ENCODE measurements at regions not wholly inside any gene's neighbourhood (a gene's known extent, or its start where the extent isn't known, plus 50 kb on each side); places are given as distances from the start of the nearest gene placed in this dataset.
"Not testable (repeated sequence)": the region's sequence is repeated elsewhere in the genome, so short reads cannot be mapped to it uniquely, and the experiment has no call there.

DNA sequence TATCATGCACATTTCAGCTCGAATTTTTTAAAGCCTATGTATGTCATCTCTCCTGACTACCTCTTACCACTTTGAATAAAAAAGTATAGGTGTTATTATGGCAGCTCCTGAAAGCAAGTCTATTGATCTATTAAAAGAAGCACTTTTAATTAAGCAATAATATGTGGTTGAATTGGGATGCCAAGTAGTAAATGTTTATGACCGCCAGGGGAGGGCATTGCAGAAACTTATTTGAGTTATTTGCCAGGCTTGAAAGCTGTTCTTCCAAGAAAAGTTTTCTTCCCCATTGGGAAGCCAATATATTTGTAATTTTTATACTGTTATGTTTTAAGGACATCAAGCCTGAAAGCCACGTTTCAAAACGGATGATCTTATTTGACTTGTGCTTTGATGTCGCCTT, 88.1 kb upstream of the SOX21 start:
- no peaks in the 10 kb centered on the region for H3K36me3 ChIP-seq (ENCODE audit: control insufficient read depth, insufficient read depth, low read length)
- H3K9me3 ChIP-seq (ENCODE audit: control insufficient read depth, low read length) = no peaks in the 10 kb centered on the region
- no peak overlapping the region for H3K4me3 ChIP-seq (ENCODE audit: low read length)
- H3K4me1 ChIP-seq (ENCODE audit: control insufficient read depth, insufficient read depth, low read length) = no peaks in the 10 kb centered on the region
- H3K27me3 ChIP-seq (ENCODE audit: control insufficient read depth, insufficient read depth, low read length) = no peaks in the 10 kb centered on the region
- H3K9ac ChIP-seq (ENCODE audit: low read length) = no peak overlapping the region

- no peaks in the 10 kb centered on the region for H3K9me3 ChIP-seq (ENCODE audit: control insufficient read depth, low read length)
- no peaks in the 10 kb centered on the region for H3K27me3 ChIP-seq (ENCODE audit: control insufficient read depth, insufficient read depth, low read length)
- H3K4me1 ChIP-seq (ENCODE audit: control insufficient read depth, insufficient read depth, low read length) = no peaks in the 10 kb centered on the region
- H3K4me3 ChIP-seq (ENCODE audit: low read length) = no peak overlapping the region
- no peaks in the 10 kb centered on the region for H3K36me3 ChIP-seq (ENCODE audit: control insufficient read depth, insufficient read depth, low read length)
- no peak overlapping the region for H3K9ac ChIP-seq (ENCODE audit: low read length)
Measured at GRCh38 chr13:94799299-94799698, 87.0 kb upstream of the SOX21 start.

- H3K9me3 ChIP-seq (ENCODE audit: control insufficient read depth, low read length) = no peaks in the 10 kb centered on the region
- no peaks in the 10 kb centered on the region for H3K36me3 ChIP-seq (ENCODE audit: control insufficient read depth, insufficient read depth, low read length)
- no peak overlapping the region for H3K4me3 ChIP-seq (ENCODE audit: low read length)
- no peaks in the 10 kb centered on the region for H3K4me1 ChIP-seq (ENCODE audit: control insufficient read depth, insufficient read depth, low read length)
- no peaks in the 10 kb centered on the region for H3K27me3 ChIP-seq (ENCODE audit: control insufficient read depth, insufficient read depth, low read length)
- no peak overlapping the region for H3K9ac ChIP-seq (ENCODE audit: low read length)
Measured at GRCh38 chr13:94798738-94799137, 86.4 kb upstream of the SOX21 start.

DNA sequence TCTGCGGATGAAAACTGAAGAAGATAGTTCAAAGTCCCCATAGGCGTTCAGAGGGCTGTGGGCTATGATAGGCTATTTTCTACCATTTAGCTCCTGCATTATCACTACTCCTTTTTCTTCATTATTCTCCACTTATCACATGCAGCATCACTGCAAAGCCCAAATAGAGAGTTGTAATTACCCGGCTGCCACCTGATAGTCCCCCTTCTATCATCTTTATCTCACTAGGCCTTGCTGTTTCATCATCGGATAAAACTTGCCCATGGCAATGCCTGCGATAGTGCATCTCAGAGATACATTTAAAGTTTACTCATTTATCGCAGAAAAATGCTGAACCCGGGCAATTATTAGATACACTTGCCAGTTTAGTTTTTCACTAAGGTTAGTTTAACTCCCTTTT, 82.9 kb upstream of the SOX21 start:
- no peaks in the 10 kb centered on the region for H3K4me1 ChIP-seq (ENCODE audit: control insufficient read depth, insufficient read depth, low read length)
- H3K9me3 ChIP-seq (ENCODE audit: control insufficient read depth, low read length) = no peaks in the 10 kb centered on the region
- H3K36me3 ChIP-seq (ENCODE audit: control insufficient read depth, insufficient read depth, low read length) = no peaks in the 10 kb centered on the region
- H3K27me3 ChIP-seq (ENCODE audit: control insufficient read depth, insufficient read depth, low read length) = no peaks in the 10 kb centered on the region
- H3K4me3 ChIP-seq (ENCODE audit: low read length) = no peak overlapping the region
- H3K9ac ChIP-seq (ENCODE audit: low read length) = no peak overlapping the region

- H3K9ac ChIP-seq (ENCODE audit: low read length); H3K4me3 ChIP-seq (ENCODE audit: low read length); H3K27me3 ChIP-seq (ENCODE audit: control insufficient read depth, insufficient read depth, low read length); H3K4me1 ChIP-seq (ENCODE audit: control insufficient read depth, insufficient read depth, low read length); H3K36me3 ChIP-seq (ENCODE audit: control insufficient read depth, insufficient read depth, low read length); H3K9me3 ChIP-seq (ENCODE audit: control insufficient read depth, low read length): not testable (repeated sequence)
Measured at GRCh38 chr13:94786246-94786645, 73.9 kb upstream of the SOX21 start.

GRCh38 chr13:94784066-94784465, 71.7 kb upstream of the SOX21 start:
- no peak overlapping the region for H3K9ac ChIP-seq (ENCODE audit: low read length)
- no peaks in the 10 kb centered on the region for H3K9me3 ChIP-seq (ENCODE audit: control insufficient read depth, low read length)
- H3K27me3 ChIP-seq (ENCODE audit: control insufficient read depth, insufficient read depth, low read length) = no peaks in the 10 kb centered on the region
- no peak overlapping the region for H3K4me3 ChIP-seq (ENCODE audit: low read length)
- no peaks in the 10 kb centered on the region for H3K36me3 ChIP-seq (ENCODE audit: control insufficient read depth, insufficient read depth, low read length)
- peaks cover 7% of the 10 kb centered on the region for H3K4me1 ChIP-seq (ENCODE audit: control insufficient read depth, insufficient read depth, low read length)

GRCh38 chr13:94783489-94783888, 71.1 kb upstream of the SOX21 start:
- Histone ChIP-seq H3K9me3 (ENCODE audit: control insufficient read depth, low read length) (no peaks in the 10 kb centered on the region), H3K36me3 (ENCODE audit: control insufficient read depth, insufficient read depth, low read length) (no peaks in the 10 kb centered on the region), H3K9ac (ENCODE audit: low read length) (no peak overlapping the region), H3K4me3 (ENCODE audit: low read length) (no peak overlapping the region), H3K27me3 (ENCODE audit: control insufficient read depth, insufficient read depth, low read length) (no peaks in the 10 kb centered on the region), H3K4me1 (ENCODE audit: control insufficient read depth, insufficient read depth, low read length) (peaks cover 13% of the 10 kb centered on the region)

DNA sequence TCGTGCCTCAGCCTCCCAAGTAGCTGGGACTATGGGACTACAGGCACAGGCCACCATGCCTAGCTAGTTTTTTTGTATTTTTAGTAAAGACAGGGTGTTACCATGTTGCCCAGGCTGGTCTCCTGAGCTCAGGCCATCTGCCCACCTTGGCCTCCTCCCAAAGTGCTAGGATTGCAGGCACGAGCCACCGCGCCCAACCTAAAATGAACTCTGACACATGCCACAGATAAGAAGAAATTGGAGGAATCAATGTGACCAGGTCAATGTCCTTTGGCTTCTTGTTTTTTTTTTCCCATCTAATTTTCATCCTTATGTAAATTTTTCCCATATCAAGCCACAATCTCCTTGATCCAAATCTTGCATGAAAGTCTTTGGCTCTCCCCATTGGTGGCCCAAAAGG, 68.1 kb upstream of the SOX21 start:
- Histone ChIP-seq H3K9ac (ENCODE audit: low read length) (no peak overlapping the region), H3K9me3 (ENCODE audit: control insufficient read depth, low read length) (no peaks in the 10 kb centered on the region), H3K27me3 (ENCODE audit: control insufficient read depth, insufficient read depth, low read length) (no peaks in the 10 kb centered on the region), H3K4me1 (ENCODE audit: control insufficient read depth, insufficient read depth, low read length) (peaks cover 13% of the 10 kb centered on the region), H3K36me3 (ENCODE audit: control insufficient read depth, insufficient read depth, low read length) (no peaks in the 10 kb centered on the region), H3K4me3 (ENCODE audit: low read length) (no peak overlapping the region)

- no peak overlapping the region for H3K4me3 ChIP-seq (ENCODE audit: low read length)
- H3K36me3 ChIP-seq (ENCODE audit: control insufficient read depth, insufficient read depth, low read length) = no peaks in the 10 kb centered on the region
- H3K27me3 ChIP-seq (ENCODE audit: control insufficient read depth, insufficient read depth, low read length) = no peaks in the 10 kb centered on the region
- H3K4me1 ChIP-seq (ENCODE audit: control insufficient read depth, insufficient read depth, low read length) = peaks cover 13% of the 10 kb centered on the region
- H3K9ac ChIP-seq (ENCODE audit: low read length) = no peak overlapping the region
- no peaks in the 10 kb centered on the region for H3K9me3 ChIP-seq (ENCODE audit: control insufficient read depth, low read length)
Measured at GRCh38 chr13:94778986-94779385, 66.6 kb upstream of the SOX21 start.

GRCh38 chr13:94778585-94778984, 66.2 kb upstream of the SOX21 start:
- Histone ChIP-seq H3K27me3 (ENCODE audit: control insufficient read depth, insufficient read depth, low read length) (no peaks in the 10 kb centered on the region), H3K4me1 (ENCODE audit: control insufficient read depth, insufficient read depth, low read length) (peaks cover 13% of the 10 kb centered on the region), H3K4me3 (ENCODE audit: low read length) (no peak overlapping the region), H3K9me3 (ENCODE audit: control insufficient read depth, low read length) (no peaks in the 10 kb centered on the region), H3K9ac (ENCODE audit: low read length) (no peak overlapping the region), H3K36me3 (ENCODE audit: control insufficient read depth, insufficient read depth, low read length) (no peaks in the 10 kb centered on the region)

DNA sequence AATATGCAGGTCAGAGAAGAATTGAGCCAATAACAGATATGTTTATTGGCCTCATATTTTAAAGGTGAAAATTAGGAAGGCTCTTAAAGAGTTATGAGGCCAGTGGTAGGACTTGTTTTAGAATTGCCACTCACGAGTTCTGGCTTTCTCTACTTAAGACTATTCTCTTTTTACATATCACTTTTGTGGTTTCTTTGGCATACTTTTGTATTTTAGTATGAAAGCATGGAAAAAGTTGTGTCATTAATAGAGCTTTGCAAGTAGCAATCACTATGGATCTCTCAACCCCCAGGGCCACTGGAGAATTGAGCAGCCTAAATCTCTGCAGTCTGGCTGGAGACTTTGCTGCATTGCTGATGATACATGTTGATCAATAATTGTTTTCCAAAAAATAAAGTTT, 64.6 kb upstream of the SOX21 start:
- Histone ChIP-seq H3K9me3 (ENCODE audit: control insufficient read depth, low read length) (no peaks in the 10 kb centered on the region), H3K4me3 (ENCODE audit: low read length) (no peak overlapping the region), H3K36me3 (ENCODE audit: control insufficient read depth, insufficient read depth, low read length) (no peaks in the 10 kb centered on the region), H3K9ac (ENCODE audit: low read length) (no peak overlapping the region), H3K4me1 (ENCODE audit: control insufficient read depth, insufficient read depth, low read length) (peaks cover 13% of the 10 kb centered on the region), H3K27me3 (ENCODE audit: control insufficient read depth, insufficient read depth, low read length) (no peaks in the 10 kb centered on the region)

GRCh38 chr13:94776300-94776699, 64.0 kb upstream of the SOX21 start:
- H3K9me3 ChIP-seq (ENCODE audit: control insufficient read depth, low read length) = no peaks in the 10 kb centered on the region
- no peaks in the 10 kb centered on the region for H3K36me3 ChIP-seq (ENCODE audit: control insufficient read depth, insufficient read depth, low read length)
- no peaks in the 10 kb centered on the region for H3K27me3 ChIP-seq (ENCODE audit: control insufficient read depth, insufficient read depth, low read length)
- H3K4me1 ChIP-seq (ENCODE audit: control insufficient read depth, insufficient read depth, low read length) = peaks cover 13% of the 10 kb centered on the region
- H3K9ac ChIP-seq (ENCODE audit: low read length) = no peak overlapping the region
- H3K4me3 ChIP-seq (ENCODE audit: low read length) = no peak overlapping the region

GRCh38 chr13:94765814-94766213, 53.5 kb upstream of the SOX21 start:
- Histone ChIP-seq H3K9me3 (ENCODE audit: control insufficient read depth, low read length) (no peaks in the 10 kb centered on the region), H3K4me1 (ENCODE audit: control insufficient read depth, insufficient read depth, low read length) (no peaks in the 10 kb centered on the region), H3K4me3 (ENCODE audit: low read length) (no peak overlapping the region), H3K27me3 (ENCODE audit: control insufficient read depth, insufficient read depth, low read length) (no peaks in the 10 kb centered on the region), H3K36me3 (ENCODE audit: control insufficient read depth, insufficient read depth, low read length) (no peaks in the 10 kb centered on the region), H3K9ac (ENCODE audit: low read length) (no peak overlapping the region)

Measured in mucosa of stomach (tissue), 1 donor.